ENCODE measurements at regions not wholly inside any gene's neighbourhood (a gene's known extent, or its start where the extent isn't known, plus 50 kb on each side); places are given as distances from the start of the nearest gene placed in this dataset.

DNA sequence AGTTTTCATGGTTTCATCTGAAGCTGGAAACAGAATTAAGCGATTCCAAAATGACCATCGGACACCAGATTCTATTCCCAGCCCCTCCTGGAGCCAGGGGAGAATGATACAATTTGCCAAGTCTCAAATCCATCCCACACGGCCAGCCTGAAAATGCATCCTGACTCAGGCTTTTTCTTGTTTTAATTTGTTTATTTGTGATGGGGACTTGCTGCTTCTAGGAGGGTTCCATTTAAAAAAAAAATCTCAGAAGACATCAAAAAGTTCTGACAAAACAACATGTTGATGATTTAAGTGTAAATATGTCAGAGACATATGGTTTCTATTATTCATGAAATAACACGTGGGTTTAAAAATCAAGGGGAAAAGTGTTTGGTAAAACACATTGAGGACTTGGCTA, 173.2 kb downstream of the GAS1 start:
- TF ChIP-seq, protein P1, sequence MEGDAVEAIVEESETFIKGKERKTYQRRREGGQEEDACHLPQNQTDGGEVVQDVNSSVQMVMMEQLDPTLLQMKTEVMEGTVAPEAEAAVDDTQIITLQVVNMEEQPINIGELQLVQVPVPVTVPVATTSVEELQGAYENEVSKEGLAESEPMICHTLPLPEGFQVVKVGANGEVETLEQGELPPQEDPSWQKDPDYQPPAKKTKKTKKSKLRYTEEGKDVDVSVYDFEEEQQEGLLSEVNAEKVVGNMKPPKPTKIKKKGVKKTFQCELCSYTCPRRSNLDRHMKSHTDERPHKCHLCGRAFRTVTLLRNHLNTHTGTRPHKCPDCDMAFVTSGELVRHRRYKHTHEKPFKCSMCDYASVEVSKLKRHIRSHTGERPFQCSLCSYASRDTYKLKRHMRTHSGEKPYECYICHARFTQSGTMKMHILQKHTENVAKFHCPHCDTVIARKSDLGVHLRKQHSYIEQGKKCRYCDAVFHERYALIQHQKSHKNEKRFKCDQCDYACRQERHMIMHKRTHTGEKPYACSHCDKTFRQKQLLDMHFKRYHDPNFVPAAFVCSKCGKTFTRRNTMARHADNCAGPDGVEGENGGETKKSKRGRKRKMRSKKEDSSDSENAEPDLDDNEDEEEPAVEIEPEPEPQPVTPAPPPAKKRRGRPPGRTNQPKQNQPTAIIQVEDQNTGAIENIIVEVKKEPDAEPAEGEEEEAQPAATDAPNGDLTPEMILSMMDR (IDR thresholded peaks at IDR 0.05) = no peak
- TF ChIP-seq POLR2A (IDR thresholded peaks at IDR 0.05) = no peak
